Suprapubic skin (tissue), 4 donors: ENCODE measurements at regions not wholly inside any gene's neighbourhood (a gene's known extent, or its start where the extent isn't known, plus 50 kb on each side); places are given as distances from the start of the nearest gene placed in this dataset.

Source experiments
- CTCF ChIP-seq, 2 donors: fragments of 200-600 bp in 1 of 2; fragments of 450-650 bp in 1 of 2; sonication (generic) in 1 of 2; IDR thresholded peaks; one replicate each; pipeline ENCODE4 v1.5.1; 2016 to 2019; ENCODE audit warnings: antibody characterized with exemption in 2 of 2, mild to moderate bottlenecking in 1 of 2, moderate library complexity in 1 of 2
- EP300 ChIP-seq: sonication (generic); formaldehyde crosslinking; IDR thresholded peaks from one replicate; pipeline ENCODE4 v1.6.1; 2017; ENCODE audit warnings: antibody characterized with exemption
- POLR2A ChIP-seq, 2 donors: fragments of 450-650 bp; IDR thresholded peaks; one replicate each; pipeline ENCODE4 v1.6.1; 2017; ENCODE audit warnings: antibody characterized with exemption in 2 of 2, mild to moderate bottlenecking in 2 of 2, moderate library complexity in 2 of 2
- POLR2AphosphoS5 ChIP-seq, 3 donors: sonication (generic); formaldehyde crosslinking; IDR thresholded peaks; one replicate each; pipeline ENCODE4 v1.6.1; 2017; ENCODE audit warnings: antibody characterized with exemption in 3 of 3

GRCh38 chr14:71359823-71360222 is 452.6 kb downstream of the PCNX1 start:
- no peak for TF ChIP-seq EP300
- TF ChIP-seq CTCF (IDR thresholded peaks at IDR 0.05) = no peak
- no peak for TF ChIP-seq POLR2AphosphoS5 (IDR thresholded peaks at IDR 0.05)
- no peak for TF ChIP-seq POLR2A (IDR thresholded peaks at IDR 0.05)
